HCT116 (cell line): ENCODE measurements at regions not wholly inside any gene's neighbourhood (a gene's known extent, or its start where the extent isn't known, plus 50 kb on each side); places are given as distances from the start of the nearest gene placed in this dataset.

ENCODE experiments used
- ATF3 ChIP-seq: IDR thresholded peaks from 2 replicates; pipeline ENCODE4 v1.6.1; 2012
- CBX3 ChIP-seq: IDR thresholded peaks from 2 replicates; pipeline ENCODE4 v1.6.1; 2012; ENCODE audit warnings: low read depth
- ELF1 ChIP-seq: IDR thresholded peaks from 2 replicates; pipeline ENCODE4 v1.6.1; 2012; ENCODE audit warnings: low read depth, borderline replicate concordance
- EZH2 ChIP-seq: fragments of 200-600 bp; sonication (generic); IDR thresholded peaks from 2 replicates; pipeline ENCODE4 v1.6.1; 2017; ENCODE audit warnings: antibody characterized with exemption, mixed run types
- EZH2phosphoT487 ChIP-seq: fragments of 200-600 bp; IDR thresholded peaks from 2 replicates; pipeline ENCODE4 v1.6.1; 2018; ENCODE audit warnings: antibody characterized with exemption, borderline replicate concordance
- FOSL1 ChIP-seq: IDR thresholded peaks from 2 replicates; pipeline ENCODE4 v1.6.1; 2012; ENCODE audit warnings: low read depth
- POLR2A ChIP-seq: IDR thresholded peaks from 2 replicates; pipeline ENCODE4 v1.7.0; 2011; ENCODE audit warnings: borderline replicate concordance; ENCODE audit not compliant: insufficient read depth, insufficient read length; ENCODE audit errors: extremely low read depth
- POLR2AphosphoS5 ChIP-seq: IDR thresholded peaks from 2 replicates; pipeline ENCODE4 v1.6.1; 2011; ENCODE audit warnings: mild to moderate bottlenecking, low read depth, low read length, moderate library complexity
- RAD21 ChIP-seq: IDR thresholded peaks from 2 replicates; pipeline ENCODE4 v1.6.1; 2012; ENCODE audit warnings: low read depth, mild to moderate bottlenecking
- SIN3A ChIP-seq: IDR thresholded peaks from 2 replicates; pipeline ENCODE4 v1.6.1; 2012; ENCODE audit warnings: low read depth
- YY1 ChIP-seq: IDR thresholded peaks from 2 replicates; pipeline ENCODE4 v1.6.1; 2011; ENCODE audit warnings: low read length, low read depth, moderate library complexity, mild to moderate bottlenecking; ENCODE audit not compliant: insufficient replicate concordance; ENCODE audit errors: extremely low read depth
- TF ChIP-seq, protein P1 (sequence below): IDR thresholded peaks from 2 replicates; pipeline ENCODE4 v1.6.1; 2012; ENCODE audit warnings: low read depth
- TF ChIP-seq, protein P2 (sequence below), 3 experiments: fragments of 200-600 bp in 1 of 3; sonication (generic) in 1 of 3; IDR thresholded peaks in 2 of 3; conservative IDR thresholded peaks in 1 of 3; 2 replicates each; pipeline ENCODE4 v1.5.1; 2012 to 2017; ENCODE audit warnings: low read depth in 2 of 3, low read length in 2 of 3, antibody characterized with exemption in 1 of 3, borderline replicate concordance in 1 of 3, control low read depth in 1 of 3, mild to moderate bottlenecking in 1 of 3, mixed read lengths in 1 of 3, mixed run types in 1 of 3, moderate library complexity in 1 of 3; ENCODE audit not compliant: insufficient read depth in 1 of 3
- TF ChIP-seq, protein P3 (sequence below): IDR thresholded peaks from 2 replicates; pipeline ENCODE4 v1.6.1; 2012

DNA sequence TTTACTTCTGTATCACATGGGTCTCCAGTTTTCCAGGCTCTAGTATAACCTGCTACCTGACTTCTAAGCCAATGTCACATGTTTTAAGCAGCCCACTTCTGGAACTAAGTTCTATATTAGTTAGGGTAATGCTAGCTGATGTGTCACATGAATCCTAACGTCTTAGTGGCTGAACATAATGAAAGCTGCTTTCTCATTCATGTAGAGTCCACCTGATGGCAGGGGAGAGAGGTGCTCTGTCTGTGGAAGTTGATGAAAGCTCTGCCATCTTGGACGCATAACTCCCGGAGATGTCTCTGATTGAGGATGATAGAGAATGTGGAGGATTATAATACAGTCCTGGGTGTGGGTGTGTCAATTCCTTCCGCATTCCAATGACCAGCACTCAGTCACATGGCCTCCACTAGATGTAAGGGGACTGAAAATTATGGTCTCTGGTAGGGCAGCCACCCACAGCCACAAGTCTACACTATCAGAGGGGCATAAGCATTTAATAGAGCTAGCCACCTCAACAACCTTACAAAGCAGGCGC, 234.4 kb upstream of the CRY1 start:
- TF ChIP-seq, protein P1, sequence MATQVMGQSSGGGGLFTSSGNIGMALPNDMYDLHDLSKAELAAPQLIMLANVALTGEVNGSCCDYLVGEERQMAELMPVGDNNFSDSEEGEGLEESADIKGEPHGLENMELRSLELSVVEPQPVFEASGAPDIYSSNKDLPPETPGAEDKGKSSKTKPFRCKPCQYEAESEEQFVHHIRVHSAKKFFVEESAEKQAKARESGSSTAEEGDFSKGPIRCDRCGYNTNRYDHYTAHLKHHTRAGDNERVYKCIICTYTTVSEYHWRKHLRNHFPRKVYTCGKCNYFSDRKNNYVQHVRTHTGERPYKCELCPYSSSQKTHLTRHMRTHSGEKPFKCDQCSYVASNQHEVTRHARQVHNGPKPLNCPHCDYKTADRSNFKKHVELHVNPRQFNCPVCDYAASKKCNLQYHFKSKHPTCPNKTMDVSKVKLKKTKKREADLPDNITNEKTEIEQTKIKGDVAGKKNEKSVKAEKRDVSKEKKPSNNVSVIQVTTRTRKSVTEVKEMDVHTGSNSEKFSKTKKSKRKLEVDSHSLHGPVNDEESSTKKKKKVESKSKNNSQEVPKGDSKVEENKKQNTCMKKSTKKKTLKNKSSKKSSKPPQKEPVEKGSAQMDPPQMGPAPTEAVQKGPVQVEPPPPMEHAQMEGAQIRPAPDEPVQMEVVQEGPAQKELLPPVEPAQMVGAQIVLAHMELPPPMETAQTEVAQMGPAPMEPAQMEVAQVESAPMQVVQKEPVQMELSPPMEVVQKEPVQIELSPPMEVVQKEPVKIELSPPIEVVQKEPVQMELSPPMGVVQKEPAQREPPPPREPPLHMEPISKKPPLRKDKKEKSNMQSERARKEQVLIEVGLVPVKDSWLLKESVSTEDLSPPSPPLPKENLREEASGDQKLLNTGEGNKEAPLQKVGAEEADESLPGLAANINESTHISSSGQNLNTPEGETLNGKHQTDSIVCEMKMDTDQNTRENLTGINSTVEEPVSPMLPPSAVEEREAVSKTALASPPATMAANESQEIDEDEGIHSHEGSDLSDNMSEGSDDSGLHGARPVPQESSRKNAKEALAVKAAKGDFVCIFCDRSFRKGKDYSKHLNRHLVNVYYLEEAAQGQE: no peak
- no peak for TF ChIP-seq EZH2
- TF ChIP-seq ATF3: no peak
- TF ChIP-seq RAD21: no peak
- TF ChIP-seq ELF1: no peak; the same call in 1 of the 2 replicates
- TF ChIP-seq, protein P2, sequence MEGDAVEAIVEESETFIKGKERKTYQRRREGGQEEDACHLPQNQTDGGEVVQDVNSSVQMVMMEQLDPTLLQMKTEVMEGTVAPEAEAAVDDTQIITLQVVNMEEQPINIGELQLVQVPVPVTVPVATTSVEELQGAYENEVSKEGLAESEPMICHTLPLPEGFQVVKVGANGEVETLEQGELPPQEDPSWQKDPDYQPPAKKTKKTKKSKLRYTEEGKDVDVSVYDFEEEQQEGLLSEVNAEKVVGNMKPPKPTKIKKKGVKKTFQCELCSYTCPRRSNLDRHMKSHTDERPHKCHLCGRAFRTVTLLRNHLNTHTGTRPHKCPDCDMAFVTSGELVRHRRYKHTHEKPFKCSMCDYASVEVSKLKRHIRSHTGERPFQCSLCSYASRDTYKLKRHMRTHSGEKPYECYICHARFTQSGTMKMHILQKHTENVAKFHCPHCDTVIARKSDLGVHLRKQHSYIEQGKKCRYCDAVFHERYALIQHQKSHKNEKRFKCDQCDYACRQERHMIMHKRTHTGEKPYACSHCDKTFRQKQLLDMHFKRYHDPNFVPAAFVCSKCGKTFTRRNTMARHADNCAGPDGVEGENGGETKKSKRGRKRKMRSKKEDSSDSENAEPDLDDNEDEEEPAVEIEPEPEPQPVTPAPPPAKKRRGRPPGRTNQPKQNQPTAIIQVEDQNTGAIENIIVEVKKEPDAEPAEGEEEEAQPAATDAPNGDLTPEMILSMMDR (IDR thresholded peaks at IDR 0.05 in 2 of 3, conservative IDR thresholded peaks at IDR 0.05 in 1 of 3; ENCODE audit: borderline replicate concordance in 1 of 3, insufficient read depth in 1 of 3, low read depth in 2 of 3, low read length in 2 of 3): no peak
- no peak for TF ChIP-seq POLR2A
- TF ChIP-seq FOSL1: no peak
- no peak for TF ChIP-seq CBX3
- TF ChIP-seq YY1: no peak
- no peak for TF ChIP-seq POLR2AphosphoS5
- TF ChIP-seq EZH2phosphoT487: no peak
- no peak for TF ChIP-seq SIN3A
- TF ChIP-seq, protein P3, sequence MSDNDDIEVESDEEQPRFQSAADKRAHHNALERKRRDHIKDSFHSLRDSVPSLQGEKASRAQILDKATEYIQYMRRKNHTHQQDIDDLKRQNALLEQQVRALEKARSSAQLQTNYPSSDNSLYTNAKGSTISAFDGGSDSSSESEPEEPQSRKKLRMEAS: no peak
